MM.1S (cell line): ENCODE measurements at regions not wholly inside any gene's neighbourhood (a gene's known extent, or its start where the extent isn't known, plus 50 kb on each side); places are given as distances from the start of the nearest gene placed in this dataset.

Experiments
- DNase-seq: peaks from one replicate; pipeline ENCODE4 v3.0.0-alpha.2; 2015
- H2AFZ ChIP-seq: fragments of 300-600 bp; sonication (generic); 2 replicates; pipeline ENCODE4 v1.6.0; 2016; ENCODE audit warnings: antibody characterized with exemption, low read length
- H3F3A ChIP-seq: fragments of 300-600 bp; sonication (generic); 2 replicates; pipeline ENCODE4 v1.6.1; 2016; ENCODE audit warnings: mild to moderate bottlenecking, antibody characterized with exemption, low read length, moderate library complexity, mixed read lengths; ENCODE audit not compliant: insufficient read depth
- H3K27ac ChIP-seq: fragments of 300-600 bp; sonication (generic); 2 replicates; pipeline ENCODE4 v1.5.1; 2016; ENCODE audit warnings: mild to moderate bottlenecking, low read length
- H3K27me3 ChIP-seq: fragments of 300-600 bp; sonication (generic); replicated peaks from 2 replicates; pipeline ENCODE4 v1.6.0; 2016; ENCODE audit warnings: low read length; ENCODE audit not compliant: insufficient read depth
- H3K36me3 ChIP-seq: fragments of 300-600 bp; sonication (generic); replicated peaks from 2 replicates; pipeline ENCODE4 v1.6.1; 2016; ENCODE audit warnings: mild to moderate bottlenecking, low read length, mixed read lengths; ENCODE audit not compliant: insufficient read depth
- H3K4me1 ChIP-seq: fragments of 300-600 bp; sonication (generic); 2 replicates; pipeline ENCODE4 v1.6.1; 2016; ENCODE audit warnings: low read length, mixed read lengths
- H3K4me2 ChIP-seq: fragments of 300-600 bp; sonication (generic); 2 replicates; pipeline ENCODE4 v1.6.0; 2016; ENCODE audit warnings: low read depth, low read length
- H3K4me3 ChIP-seq: fragments of 300-600 bp; sonication (generic); 2 replicates; pipeline ENCODE4 v1.5.1; 2016; ENCODE audit warnings: low read length, mixed read lengths
- H3K79me2 ChIP-seq: fragments of 300-600 bp; sonication (generic); 2 replicates; pipeline ENCODE4 v1.6.1; 2016; ENCODE audit warnings: mixed run types, low read length, mixed read lengths
- H3K9ac ChIP-seq: fragments of 300-600 bp; sonication (generic); 2 replicates; pipeline ENCODE4 v1.6.1; 2016; ENCODE audit warnings: low read length, mixed read lengths
- H3K9me2 ChIP-seq: fragments of 300-600 bp; sonication (generic); replicated peaks from 2 replicates; pipeline ENCODE4 v1.6.1; 2016; ENCODE audit warnings: mild to moderate bottlenecking, low read length, mixed read lengths; ENCODE audit not compliant: insufficient read depth
- H3K9me3 ChIP-seq: fragments of 300-600 bp; sonication (generic); replicated peaks from 2 replicates; pipeline ENCODE4 v1.6.1; 2016; ENCODE audit warnings: mild to moderate bottlenecking, low read length, mixed read lengths; ENCODE audit not compliant: insufficient read depth
- H4K20me1 ChIP-seq: fragments of 300-600 bp; sonication (generic); 2 replicates; pipeline ENCODE4 v1.6.1; 2016; ENCODE audit warnings: mild to moderate bottlenecking, low read length, moderate library complexity, mixed read lengths; ENCODE audit not compliant: insufficient read depth
- CTCF ChIP-seq: fragments of 300-600 bp; sonication (generic); IDR thresholded peaks from 2 replicates; pipeline ENCODE4 v1.5.1; 2016; ENCODE audit warnings: antibody characterized with exemption, low read length, mixed read lengths
- EZH2 ChIP-seq: fragments of 300-600 bp; sonication (generic); optimal IDR thresholded peaks from 2 replicates; pipeline ENCODE3; 2017; ENCODE audit warnings: low read depth, mild to moderate bottlenecking, antibody characterized with exemption, low read length, mixed read lengths
- EZH2phosphoT487 ChIP-seq: fragments of 300-600 bp; sonication (generic); IDR thresholded peaks from 2 replicates; pipeline ENCODE4 v1.6.1; 2018; ENCODE audit warnings: antibody characterized with exemption, low read length

- no peaks in the 10 kb centered on the region for H3K9me2 ChIP-seq
- no peaks in the 10 kb centered on the region for H4K20me1 ChIP-seq
- DNase-seq: no peak
- no peaks in the 10 kb centered on the region for H3K9me3 ChIP-seq
- no peak overlapping the region for H3K9ac ChIP-seq
- TF ChIP-seq CTCF (no peak), EZH2phosphoT487 (no peak), EZH2 (no peak)
- peaks cover 96% of the 10 kb centered on the region for H3K27me3 ChIP-seq
- no peak overlapping the region for H3K4me3 ChIP-seq
- H3K4me2 ChIP-seq: no peak overlapping the region
- no peaks in the 10 kb centered on the region for H3K79me2 ChIP-seq
- H3K4me1 ChIP-seq: no peaks in the 10 kb centered on the region
- no peak overlapping the region for H3K27ac ChIP-seq
- no peaks in the 10 kb centered on the region for H3K36me3 ChIP-seq
- no peaks in the 10 kb centered on the region for H3F3A ChIP-seq
- H2AFZ ChIP-seq: no peak overlapping the region
Measured at GRCh38 chr9:134223091-134223490, 58.7 kb upstream of the RNU6ATAC start.

GRCh38 chr9:134223591-134224122 lies 59.3 kb upstream of the RNU6ATAC start:
- Histone ChIP-seq H3K9ac (no peak overlapping the region), H3K27me3 (peaks cover 98% of the 10 kb centered on the region), H4K20me1 (no peaks in the 10 kb centered on the region), H3K4me3 (no peak overlapping the region), H3K79me2 (no peaks in the 10 kb centered on the region), H3K27ac (no peak overlapping the region), H3K9me2 (no peaks in the 10 kb centered on the region), H3F3A (no peaks in the 10 kb centered on the region), H3K36me3 (no peaks in the 10 kb centered on the region), H3K4me2 (no peak overlapping the region), H2AFZ (no peak overlapping the region), H3K9me3 (no peaks in the 10 kb centered on the region), H3K4me1 (no peaks in the 10 kb centered on the region)
- DNase-seq: no peak
- no peak for TF ChIP-seq EZH2phosphoT487
- TF ChIP-seq EZH2: no peak
- no peak for TF ChIP-seq CTCF

GRCh38 chr9:134224127-134224526 lies 59.8 kb upstream of the RNU6ATAC start:
- Histone ChIP-seq H3K4me2 (no peak overlapping the region), H3F3A (no peaks in the 10 kb centered on the region), H3K9ac (no peak overlapping the region), H3K4me3 (no peak overlapping the region), H3K27me3 (peaks cover 99% of the 10 kb centered on the region), H3K36me3 (no peaks in the 10 kb centered on the region), H3K9me3 (no peaks in the 10 kb centered on the region), H3K27ac (no peak overlapping the region), H3K9me2 (no peaks in the 10 kb centered on the region), H3K79me2 (no peaks in the 10 kb centered on the region), H3K4me1 (no peaks in the 10 kb centered on the region), H2AFZ (no peak overlapping the region), H4K20me1 (no peaks in the 10 kb centered on the region)
- no peak for TF ChIP-seq EZH2
- TF ChIP-seq EZH2phosphoT487: no peak
- TF ChIP-seq CTCF: no peak
- DNase-seq: no peak
